GM18870 (cell line): ENCODE measurements at regions not wholly inside any gene's neighbourhood (a gene's known extent, or its start where the extent isn't known, plus 50 kb on each side); places are given as distances from the start of the nearest gene placed in this dataset.

Source experiments
- ATAC-seq: cut with Tn5 transposase; IDR thresholded peaks from one replicate; pipeline ENCODE4 v1.9.1; 2021; ENCODE audit warnings: moderate library complexity; ENCODE audit not compliant: unreplicated experiment

DNA sequence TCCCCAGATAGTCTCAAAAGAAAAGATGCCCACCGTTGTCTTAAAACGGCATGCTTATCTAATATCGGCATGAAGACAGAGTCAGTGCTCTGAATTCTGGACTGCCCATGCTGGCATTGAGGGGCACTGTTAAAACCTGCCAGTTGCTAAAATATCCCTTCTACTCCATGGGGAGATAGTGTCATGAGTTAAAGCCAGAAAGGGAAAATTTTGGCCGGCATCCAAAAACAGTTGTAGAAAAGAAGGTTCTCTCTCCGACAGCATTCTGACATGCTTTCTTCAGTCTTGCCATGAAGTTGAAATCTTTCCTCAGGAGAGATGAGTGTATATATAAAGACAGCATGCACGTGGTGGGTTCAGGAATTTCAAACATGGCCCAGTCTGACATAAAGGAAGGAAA is 401.3 kb upstream of the PIK3C3 start:
- no peak for ATAC-seq

DNA sequence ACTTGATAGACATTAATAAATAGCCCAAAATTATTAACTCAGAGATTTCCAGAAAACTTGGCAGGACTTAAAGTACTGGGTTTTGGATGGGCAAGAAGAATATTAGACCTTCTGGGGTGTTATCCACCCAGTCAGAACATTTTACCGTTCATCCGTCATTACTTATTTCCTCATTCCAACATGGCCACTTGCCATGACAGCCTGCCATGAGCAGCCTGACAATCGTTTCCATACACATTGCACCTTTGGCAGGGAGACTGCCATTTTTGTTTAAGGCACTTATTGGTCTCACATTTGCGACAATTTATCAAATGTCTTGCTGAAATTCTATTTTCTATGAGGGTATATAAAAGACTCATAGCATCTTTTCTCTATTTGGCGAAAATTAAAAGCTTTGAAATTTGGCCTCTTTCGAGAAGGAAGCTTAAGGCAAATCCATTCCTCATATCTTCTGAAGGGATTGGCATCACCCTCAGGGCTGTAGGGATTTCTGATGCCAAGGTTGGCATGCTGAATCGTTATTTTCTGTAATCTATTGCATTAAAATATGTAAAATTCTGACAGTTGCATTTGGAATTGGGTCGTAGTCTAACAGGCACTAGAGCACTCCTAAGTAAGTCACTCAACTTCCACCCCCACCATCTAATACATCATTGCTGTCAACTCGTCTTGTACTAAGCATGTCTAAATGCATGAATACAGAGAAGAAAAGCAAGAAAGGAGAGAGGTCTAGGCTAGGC is 406.3 kb upstream of the PIK3C3 start:
- ATAC-seq: no peak

DNA sequence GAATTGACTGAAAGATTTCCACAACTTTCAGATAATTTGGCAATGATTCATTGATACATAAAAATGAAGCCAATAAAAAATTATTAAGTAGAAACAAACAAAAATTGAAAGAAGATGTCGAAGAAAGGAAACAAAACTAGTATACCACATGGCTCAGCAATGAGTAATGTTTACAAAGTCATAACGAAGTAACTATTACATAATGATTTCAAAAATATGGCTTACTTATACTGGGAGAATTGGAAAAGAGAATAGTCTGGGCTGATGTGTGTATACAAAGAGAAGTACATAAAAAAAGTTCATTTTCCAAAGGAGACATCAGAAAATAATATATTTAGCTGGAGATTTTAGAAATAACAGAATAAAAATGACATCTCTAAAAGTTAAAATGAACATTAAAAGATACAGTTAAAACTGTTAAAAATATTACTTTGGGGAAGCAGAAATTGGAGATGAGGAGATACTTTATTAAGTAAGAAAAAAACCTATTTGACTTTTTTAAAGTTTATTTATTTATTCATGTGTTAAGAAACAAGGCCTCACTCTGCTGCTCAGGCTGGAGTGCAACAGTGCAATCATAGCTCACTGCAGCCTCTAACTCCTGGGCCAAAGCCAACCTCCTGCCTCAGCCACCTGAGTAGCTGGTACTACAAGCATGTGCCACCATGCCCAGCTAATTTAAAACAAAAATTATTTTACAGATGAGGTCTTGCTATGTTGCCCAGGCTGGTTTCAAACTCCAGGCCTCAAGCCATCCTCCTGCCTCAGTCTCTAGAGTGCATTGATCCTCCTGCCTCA is 409.7 kb upstream of the PIK3C3 start:
- ATAC-seq: no peak

DNA sequence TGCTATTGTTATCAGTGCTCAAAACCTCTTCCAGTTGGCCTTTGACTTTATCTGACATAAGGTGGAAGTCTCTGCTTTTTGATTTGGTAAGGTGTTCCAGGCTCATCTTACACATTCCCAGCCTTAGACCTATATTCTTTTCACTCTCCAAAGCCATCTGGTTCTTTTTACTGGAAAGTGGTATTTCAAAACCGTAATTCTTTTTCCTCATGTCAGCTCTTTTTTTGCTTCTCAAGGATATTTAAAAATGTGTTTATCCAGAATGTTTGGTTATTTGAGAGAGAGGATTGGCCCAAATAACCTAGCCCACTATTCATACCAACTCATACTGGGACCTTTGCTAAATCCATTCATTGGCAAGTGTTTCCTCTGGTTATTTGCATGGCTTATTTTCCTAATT is 411.2 kb upstream of the PIK3C3 start:
- ATAC-seq: no peak

DNA sequence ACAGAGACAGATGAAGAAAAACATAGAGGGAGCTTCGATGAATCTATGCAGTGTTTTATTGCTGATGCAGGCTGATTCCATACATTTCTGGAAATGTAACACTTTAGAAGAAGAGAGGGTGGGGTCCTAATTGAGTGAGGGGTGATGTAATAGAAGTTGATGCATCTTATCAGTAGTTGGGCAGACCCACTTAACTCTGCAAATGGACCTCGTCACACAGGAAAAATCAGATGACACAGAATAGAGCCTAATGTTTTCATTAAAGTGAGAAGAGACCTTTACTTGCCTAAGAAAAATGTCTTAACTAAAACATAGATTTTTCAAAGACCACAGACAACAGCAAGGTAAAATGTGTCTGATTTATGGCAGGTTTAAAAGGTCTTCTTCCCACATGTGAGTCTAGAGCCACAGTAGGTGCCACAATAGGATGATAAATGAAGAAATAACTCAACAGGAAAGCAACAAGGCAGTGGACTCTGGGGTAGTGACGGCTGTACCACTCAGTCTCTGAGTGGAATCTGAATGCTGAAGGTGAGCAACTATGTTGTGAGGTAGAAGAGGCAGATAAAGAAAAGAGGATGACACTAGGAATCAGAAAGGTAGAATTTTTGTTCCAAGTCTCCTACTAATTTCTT is 414.7 kb upstream of the PIK3C3 start:
- ATAC-seq: no peak

DNA sequence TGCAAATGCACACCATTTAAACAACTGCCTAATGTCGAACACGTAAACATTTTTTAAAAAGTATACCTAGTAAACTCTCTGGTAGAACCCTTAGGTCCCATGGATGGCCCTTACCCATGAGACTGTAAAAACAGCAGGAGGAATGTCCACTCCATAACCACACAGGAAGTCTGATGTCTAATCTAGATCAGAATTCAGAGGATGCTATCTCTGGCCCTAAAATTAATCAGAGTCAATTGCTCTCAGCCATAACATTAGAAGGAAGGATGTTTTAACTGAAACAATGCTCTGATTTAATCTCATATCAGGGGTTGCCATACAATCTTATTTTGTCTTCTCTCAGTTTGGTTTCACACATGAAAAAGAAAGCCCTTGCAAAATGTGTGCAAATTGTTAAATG is 416.3 kb upstream of the PIK3C3 start:
- no peak for ATAC-seq

DNA sequence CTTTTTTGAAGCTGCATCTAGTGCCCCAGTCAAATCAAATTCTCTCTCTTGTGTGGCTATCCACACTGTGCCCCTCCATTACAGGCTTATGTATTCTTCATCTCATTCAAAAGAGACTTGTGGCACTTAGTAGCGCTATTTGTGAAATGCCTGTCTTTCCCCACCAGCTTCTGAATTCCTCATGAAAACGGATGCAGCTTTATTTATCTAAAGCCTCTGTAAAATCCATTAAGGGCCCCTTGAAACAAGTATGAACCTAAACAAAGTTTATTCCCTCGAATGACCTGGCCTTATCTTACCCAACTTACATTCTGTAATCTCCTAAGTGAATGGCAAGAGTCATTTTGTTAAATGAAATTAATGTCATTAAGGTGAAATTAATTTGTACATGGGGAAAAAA is 417.4 kb upstream of the PIK3C3 start:
- no peak for ATAC-seq

DNA sequence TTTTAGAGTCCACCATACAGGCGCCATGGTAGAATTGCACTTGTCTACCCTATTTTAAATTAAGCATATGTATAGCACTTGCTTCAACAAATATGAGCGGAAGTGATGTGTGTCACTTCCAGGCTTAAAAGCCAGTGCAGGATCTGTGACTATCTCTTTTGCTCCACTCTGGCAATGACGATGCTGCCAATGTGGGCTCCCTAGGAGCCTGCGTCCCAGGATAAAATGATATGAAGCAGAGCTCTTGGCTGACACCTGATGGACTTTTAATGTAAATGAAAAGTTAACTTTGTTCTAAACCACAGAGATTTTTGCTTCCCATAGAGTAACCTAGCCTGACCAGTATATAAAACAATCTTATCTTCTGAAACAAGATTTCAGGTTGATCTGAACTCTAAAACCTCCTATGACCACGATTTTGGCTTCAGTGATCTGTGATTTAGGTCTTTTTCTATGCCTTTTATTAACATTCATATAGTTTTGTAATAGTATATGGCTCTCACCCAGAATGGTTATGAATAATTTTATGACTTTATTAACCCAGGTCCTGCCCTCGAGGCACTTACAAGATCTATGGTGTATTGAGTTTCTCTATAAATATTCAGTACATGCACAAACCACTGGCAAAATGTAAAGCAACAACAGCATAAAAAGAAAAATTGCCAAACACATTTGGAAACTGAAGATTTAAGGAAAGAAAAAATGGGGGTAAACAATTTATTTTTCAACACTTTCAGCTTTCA is 422.5 kb upstream of the PIK3C3 start:
- ATAC-seq: no peak

DNA sequence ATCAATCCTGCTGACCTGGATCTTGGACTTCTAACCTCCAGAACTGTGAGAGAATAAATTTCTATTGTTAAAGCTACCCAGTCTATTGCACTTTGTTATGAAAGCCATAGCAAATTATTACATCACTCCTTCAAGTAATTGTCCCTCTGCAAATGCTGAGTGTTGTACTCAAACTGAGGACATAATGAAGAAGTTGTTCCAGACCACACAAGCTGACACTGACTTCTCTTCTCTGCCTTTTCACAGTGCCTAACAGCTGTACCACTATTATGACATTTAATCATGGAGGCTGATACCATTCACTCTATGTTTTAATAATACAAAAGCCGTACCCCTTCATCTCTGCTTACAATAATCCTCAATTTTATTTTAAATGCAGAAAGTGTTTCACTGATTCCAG is 424.1 kb upstream of the PIK3C3 start:
- no peak for ATAC-seq

DNA sequence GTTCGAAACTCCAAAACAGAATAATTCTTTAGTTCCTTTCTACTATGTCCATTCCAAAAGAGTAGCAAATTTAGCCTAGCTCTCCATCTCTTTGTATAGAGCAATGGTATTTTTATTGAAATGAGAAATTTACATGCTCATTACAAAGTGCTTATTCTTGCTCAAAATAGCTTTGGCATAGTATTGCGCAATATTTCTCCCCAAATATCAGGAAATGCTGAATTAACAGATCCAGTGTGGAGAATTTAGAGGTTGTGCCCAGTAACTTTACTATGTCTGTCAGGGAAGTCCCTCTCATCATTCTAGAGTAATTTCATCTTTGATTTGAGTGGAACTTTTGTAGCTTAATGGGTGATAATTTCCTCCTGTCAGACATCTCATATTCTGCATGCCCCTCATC is 425.9 kb upstream of the PIK3C3 start:
- no peak for ATAC-seq

DNA sequence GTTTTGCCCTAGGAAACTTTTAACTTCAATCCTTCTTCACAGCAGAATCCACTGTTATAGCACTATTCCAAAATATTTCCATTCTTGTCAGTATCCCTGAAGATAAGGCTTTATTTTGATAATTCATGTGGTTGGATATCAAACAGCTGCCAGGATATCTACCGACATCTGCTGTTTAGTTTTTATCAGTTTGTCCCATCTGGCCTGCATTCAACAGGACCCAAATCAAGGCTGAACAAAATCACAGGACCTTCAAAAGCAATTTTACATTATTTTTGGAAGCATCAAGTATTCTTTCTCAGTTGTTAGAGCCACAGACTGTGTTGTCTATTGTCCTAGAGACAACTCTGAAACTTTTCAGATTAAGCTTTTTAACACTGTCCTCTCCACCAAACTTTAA is 429.0 kb upstream of the PIK3C3 start:
- ATAC-seq: no peak

DNA sequence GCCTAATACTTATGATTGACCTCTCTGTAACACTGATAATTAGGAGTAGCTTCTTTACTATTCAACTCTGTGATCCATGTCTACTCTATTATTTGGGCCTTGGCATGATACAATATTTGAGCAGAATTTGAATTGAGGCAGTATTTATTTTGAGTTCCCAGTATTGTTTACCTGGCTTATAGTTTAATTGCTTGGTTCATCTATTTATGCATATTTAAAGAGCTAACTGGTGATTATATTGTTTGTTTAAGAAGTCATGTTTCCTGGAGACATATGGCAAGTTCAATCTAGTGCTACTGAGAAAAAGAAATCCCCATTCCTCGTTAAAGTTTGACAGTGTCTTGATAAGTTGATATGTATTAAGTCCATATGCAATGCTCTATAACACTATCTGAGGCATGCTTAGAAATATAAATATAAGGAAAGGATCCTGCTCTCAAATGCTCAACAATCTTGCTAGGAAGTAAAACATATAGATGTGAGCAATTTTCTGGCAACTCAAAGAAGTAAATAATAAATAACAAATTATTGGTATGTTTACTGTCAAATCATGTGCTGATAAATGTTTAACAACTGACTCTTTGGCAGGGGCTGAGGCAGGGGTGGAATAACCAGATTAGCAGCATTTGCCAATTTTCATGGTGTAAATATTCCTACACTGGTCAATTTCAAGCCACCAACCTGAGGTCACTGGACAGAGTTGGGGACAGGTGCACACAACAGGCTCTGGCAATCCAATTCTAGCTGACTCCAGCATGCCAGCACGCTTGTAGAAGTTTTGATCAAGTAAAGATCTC is 430.2 kb upstream of the PIK3C3 start:
- no peak for ATAC-seq

DNA sequence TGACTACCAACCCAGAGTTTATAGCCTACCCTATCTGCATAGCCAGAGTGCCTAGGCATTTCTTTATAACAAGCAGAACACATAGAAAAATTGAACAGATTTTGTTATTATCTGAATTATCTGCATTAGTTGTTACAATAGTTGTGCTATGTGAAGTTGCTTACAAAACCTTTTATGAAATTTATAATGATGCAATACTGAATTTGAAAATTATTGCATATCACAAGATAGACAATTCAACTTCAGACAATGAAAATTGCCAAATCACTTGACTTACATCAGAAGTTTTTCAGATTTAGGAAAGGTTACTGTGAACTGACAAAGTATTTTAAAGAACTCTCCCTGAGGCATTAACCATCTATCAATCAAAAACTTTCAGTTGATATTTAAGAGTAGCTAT is 437.9 kb upstream of the PIK3C3 start:
- ATAC-seq: no peak

DNA sequence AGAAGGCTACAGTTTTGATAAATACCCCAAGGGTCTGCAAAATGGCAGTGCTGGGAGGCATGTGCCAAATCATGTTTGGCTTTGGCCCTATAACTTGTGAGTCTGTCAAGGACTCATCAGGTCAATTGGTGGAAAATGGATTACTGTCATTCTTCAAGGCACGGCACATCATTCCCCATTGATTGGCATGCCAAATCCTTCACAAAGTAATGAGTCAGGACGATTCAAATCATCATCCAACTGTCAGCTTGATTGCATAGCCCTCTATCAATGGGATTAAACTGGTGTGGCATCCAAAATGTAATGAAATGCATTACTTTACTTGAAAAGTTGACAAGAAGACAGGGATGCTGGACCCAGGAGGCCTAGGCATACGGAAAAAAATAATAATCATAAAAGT is 441.6 kb upstream of the PIK3C3 start:
- no peak for ATAC-seq

DNA sequence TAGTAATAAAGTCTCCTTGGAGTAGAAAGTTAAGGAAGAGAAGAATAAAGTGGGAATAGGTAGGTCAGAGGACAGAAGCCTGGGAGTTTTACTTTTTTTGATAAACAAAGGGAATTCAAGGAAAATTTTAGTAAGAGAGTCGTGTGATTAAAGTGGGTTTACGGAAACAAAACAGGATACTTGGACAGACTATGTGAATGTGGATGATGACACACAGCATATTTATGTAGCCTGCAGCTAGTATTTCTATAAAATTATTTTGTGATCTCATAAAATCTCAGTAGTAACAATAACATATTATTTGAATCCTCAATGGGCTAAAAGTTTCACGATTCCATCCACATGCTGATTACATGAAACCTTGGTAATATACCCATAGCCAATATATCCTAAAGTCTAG is 450.7 kb upstream of the PIK3C3 start:
- no peak for ATAC-seq

DNA sequence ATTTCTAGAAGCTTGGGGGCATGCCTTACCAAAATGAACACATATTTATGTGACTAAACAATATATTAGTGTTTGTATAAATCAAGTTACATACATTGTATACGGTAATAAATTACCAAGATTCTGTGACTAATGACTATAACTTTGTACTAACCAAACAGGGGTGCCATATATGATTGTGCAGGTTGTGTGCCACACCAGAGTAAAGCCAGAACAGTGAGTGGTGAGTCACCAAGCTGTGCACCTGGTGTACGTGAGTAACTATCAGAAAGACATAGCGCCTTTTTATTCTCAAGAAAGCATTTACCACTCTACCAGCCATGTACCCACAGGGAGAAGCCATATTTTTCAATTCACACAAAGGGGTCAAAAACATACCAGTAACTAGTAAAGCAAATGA is 453.2 kb upstream of the PIK3C3 start:
- no peak for ATAC-seq

DNA sequence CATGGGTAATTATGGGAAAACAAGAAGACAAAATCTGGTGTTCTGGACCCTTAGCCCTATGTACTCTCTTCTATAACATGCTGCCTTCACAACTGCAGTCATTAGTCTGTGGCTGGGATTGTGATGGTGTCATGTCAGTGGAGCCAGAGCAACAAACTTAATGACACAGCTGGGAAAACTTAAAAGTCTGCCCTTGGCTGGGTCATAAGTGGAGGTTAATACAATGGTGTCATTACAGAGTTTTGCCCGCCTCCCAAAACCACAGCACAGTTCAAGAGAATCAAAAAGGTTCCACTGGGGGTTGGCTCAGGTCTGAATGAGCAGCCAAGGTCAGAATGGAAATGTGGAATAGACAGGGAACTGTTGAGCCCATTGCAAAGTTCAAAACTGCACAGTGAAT is 455.7 kb upstream of the PIK3C3 start:
- ATAC-seq: no peak

DNA sequence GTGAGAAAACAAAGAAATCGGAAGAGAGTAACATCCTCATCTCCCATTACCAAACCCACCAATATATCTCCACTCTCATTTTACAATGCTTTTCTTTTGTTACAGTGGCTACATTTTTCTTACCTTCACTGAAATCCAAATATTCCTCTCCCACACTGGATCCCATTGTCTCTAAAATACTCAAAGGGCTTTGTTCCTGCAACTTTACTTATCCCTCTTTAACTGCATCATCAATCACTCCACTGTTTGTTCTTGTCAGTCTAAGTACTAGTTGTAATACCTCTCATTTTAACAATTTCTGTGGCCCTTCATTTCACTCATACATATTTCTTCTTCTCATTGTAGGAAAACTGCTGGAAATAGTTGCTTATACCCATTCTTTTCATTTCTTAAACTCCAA is 464.2 kb upstream of the PIK3C3 start:
- no peak for ATAC-seq

DNA sequence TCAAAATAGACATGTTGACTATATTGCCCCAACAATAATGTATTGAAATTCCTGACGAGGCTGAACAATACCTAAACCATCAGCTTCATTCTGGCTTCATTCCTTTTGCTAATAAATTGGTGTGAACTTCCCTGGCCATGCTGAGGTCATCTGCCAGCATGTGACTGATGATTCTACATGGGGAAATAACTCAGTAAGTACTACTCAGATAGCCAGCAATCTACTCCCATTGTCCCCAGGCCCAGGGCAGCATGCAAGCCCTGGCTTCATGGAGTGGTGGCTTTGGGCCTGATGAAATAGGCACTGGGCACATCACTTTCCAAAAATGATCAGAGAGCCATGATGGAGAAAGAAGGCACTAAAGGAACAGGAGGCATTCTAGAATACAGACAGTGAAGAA is 468.5 kb upstream of the PIK3C3 start:
- ATAC-seq: no peak

DNA sequence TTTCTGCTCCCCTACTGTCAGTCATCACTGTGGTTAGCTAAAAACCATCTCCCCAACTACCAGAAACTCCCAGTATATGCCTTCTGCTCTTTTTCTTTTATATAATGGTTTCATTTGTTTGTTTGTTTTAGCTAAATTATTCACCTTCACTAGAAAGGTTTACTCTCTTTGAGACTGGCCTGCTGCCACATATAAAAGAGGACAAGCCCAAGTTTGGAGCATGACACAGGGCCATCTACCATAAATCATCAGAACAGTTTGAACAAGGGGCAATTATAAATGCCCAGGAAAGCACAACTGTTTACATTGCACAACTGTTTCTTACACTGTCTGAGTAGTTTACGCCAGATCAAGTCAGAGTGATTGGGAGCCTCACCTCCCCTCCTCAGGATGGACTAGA is 471.0 kb upstream of the PIK3C3 start:
- no peak for ATAC-seq

DNA sequence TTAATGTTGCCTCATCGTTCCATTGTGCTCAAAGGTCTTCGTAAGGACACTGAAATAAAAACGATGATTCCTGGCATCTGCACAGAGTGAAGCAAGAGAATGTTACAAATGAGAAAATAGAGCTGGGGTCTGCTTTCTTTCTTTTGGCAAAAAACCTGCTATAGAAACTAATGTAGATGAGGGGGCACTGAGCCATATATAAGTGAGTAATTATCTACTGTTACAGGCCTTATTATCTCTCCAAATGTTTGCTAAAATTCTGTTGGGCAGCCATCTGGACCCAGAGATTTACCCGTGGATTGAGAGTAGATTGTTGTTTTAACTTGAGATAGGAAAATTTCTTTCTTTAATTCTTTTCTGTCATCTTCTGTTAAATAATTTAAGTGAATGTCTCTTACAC is 472.5 kb upstream of the PIK3C3 start:
- ATAC-seq: no peak
